NOMO-1 (cell line): ENCODE measurements at regions not wholly inside any gene's neighbourhood (a gene's known extent, or its start where the extent isn't known, plus 50 kb on each side); places are given as distances from the start of the nearest gene placed in this dataset.
A peak's percentile ranks its signal among the peaks of the same experiment; 100 is the strongest.

Source experiments
- DNase-seq, 2 experiments: peaks; one replicate each; lab custom pipeline; 2025; ENCODE audit not compliant: unreplicated experiment in 2 of 2; lab: John Stamatoyannopoulos, UW

GRCh38 chr7:28360739-28361138 lies 51.6 kb upstream of the CREB5 start:
- DNase-seq, result no peak

DNA sequence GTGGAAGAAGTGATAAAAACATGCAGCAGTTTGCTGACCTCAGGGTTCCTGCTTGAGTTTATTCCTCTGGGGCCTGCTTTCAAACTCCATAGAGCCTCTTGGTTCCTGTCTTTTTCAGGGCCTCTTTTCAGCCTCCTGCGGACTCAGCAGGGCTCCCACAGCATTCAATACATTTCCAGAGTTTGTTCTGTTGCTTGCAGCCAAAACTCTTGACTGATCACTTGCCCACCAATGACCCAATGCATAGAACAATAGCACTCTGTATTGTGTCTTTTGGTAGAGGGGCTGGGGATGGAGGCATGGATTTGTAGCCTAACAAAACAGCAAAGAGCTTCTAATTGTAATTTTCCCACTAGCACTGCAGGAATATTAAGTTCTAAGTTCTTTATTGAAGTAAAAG lies 50.8 kb upstream of the CREB5 start:
- DNase-seq, result no peak

- DNase-seq, result peak in 1 of 2 experiments; percentile 16
These were observed 50.1 kb upstream of the CREB5 start for GRCh38 chr7:28362182-28362581.
